ENCODE measurements at regions not wholly inside any gene's neighbourhood (a gene's known extent, or its start where the extent isn't known, plus 50 kb on each side); places are given as distances from the start of the nearest gene placed in this dataset.

DNA sequence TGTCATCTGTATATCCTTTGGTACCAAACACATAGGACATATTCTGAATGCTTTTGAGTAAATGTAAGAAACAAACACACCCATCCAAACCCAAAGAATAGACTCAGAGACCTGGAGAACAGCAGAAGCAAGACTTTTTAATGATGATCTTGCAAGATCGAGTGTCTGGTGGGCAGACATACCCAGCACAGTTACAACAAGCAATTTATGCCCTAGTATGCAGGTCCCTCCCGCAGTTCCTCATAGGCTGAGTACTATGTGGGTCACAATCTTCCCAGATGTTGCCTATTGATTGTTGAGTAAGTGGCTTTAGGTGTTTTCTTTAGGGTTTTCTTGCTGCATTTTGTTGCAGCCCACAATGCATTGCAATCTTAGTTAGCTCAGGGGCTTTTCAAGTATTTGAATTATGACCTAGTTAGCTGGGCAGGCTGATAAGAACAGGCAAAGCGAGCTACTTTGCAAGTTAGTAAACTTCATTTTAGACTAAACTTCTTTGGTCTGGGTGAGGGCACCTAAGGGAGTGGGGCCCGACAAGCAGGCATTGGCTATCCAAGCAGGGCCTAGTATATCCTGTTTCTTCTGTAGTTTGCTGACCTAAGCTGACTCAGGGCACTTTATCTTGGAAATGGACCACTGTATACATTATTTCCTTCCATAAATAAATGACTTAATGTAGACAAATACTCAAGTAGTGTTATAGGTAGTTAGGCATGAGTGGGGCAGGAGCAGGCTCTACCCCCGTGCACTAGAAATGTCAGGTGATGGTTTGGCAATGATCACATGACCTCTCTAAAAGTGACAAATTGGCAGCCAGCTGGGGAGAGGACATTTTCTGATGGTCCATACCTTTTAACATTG, 87.3 kb upstream of the LIPC start:
- TF ChIP-seq, protein P1, sequence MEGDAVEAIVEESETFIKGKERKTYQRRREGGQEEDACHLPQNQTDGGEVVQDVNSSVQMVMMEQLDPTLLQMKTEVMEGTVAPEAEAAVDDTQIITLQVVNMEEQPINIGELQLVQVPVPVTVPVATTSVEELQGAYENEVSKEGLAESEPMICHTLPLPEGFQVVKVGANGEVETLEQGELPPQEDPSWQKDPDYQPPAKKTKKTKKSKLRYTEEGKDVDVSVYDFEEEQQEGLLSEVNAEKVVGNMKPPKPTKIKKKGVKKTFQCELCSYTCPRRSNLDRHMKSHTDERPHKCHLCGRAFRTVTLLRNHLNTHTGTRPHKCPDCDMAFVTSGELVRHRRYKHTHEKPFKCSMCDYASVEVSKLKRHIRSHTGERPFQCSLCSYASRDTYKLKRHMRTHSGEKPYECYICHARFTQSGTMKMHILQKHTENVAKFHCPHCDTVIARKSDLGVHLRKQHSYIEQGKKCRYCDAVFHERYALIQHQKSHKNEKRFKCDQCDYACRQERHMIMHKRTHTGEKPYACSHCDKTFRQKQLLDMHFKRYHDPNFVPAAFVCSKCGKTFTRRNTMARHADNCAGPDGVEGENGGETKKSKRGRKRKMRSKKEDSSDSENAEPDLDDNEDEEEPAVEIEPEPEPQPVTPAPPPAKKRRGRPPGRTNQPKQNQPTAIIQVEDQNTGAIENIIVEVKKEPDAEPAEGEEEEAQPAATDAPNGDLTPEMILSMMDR (IDR thresholded peaks at IDR 0.05; ENCODE audit: insufficient read depth, missing control alignments), result no peak
- FAIRE-seq, result no peak
- no peak for DNase-seq (ENCODE audit: insufficient read length, low spot score)

DNA sequence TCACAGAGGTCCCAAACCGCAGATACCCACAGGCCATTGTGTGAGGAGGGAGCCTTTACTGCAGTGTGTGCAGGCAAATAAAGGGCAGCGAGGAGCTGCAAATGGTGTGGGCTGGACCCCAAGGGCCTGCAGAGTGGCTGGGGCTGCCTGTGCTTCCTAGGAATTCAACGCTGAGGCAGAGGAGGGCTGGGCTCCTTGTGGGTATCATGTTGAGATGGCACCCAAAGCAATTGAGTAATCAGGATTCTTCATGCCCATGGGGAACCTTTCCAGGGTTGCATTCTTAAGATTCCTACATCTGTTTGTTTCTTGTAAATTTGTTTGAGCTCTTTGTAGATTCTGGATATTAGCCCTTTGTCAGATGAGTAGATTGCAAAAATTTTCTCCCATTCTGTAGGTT, 85.4 kb upstream of the LIPC start:
- FAIRE-seq, result no peak
- DNase-seq (ENCODE audit: insufficient read length, low spot score), result no peak
- TF ChIP-seq, protein P1 (IDR thresholded peaks at IDR 0.05; ENCODE audit: insufficient read depth, missing control alignments), result no peak

DNA sequence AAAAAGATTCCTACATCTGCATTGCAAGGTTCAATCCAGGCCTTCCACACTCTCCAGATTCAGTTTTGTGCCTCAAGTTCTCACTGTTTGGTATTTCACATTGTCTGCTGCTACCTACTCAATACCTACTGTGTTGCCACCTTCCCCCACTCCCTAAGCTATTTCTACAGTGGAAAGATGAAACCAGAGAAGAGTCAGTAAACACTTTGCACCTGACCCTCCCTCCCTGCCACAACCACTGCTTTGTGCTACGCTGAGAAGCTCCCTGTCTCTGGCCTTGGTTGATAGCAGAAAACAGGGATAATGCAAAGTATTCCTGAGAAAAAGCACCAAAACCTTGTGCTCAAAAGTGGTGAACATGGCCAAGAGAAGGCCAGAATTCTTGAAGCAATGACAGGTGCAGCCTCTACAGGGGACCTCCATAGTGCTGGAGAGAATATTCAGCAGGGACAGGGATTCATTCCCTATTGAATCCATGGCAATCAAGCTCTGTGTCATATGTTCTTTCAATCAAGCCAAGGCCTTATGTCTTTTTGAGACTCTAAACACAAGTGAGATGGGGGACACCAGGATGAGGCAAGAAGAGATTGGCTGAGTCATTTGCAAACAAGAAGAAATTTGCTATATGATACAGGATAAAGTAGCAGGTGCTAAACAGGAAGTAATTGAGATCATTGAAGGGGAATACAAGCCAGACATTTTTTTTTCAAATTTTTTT, 83.5 kb upstream of the LIPC start:
- TF ChIP-seq, protein P1 (IDR thresholded peaks at IDR 0.05; ENCODE audit: insufficient read depth, missing control alignments), result no peak
- FAIRE-seq (no peak), DNase-seq (ENCODE audit: insufficient read length, low spot score) (no peak)

DNA sequence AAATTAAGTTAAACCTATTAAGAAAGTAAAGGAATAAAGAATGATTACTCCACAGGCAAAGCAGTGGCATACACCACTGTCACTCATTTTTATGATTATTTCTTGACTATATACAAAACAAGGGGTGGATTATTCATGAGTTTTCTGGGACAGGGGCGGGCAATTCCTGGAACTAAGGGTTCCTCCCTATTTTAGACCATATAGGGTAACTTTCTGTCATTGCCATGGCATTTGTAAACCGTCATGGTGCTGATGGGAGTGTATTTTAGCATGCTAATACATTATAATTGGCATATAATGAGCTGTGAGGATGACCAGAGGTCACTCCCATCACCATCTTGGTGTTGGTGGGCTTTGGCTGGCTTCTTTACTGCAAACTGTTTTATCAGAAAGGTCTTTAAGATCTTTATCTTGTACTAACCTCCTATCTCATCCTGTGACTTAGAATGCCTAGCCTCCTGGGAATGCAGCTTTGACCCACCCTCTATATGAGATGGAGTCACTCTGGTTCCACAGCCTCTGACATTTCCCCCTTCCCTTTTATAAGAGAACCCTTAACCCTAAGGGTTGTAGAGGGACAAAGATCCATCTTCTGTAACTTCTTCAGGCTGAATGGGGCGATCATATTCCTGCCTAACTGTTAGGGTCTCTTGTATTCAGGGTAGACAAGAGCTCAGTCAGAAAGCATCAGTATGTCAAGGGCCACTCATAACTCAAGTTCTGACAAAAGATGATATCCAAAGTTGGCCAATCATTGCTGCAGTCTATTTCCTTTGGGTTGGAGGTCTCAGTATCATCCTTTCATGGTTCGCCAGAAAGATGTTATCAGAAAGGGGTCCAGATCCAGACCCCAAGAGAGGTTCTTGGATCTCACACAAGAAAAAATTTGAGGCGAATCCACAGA, 79.5 kb upstream of the LIPC start:
- no peak for DNase-seq (ENCODE audit: insufficient read length, low spot score)
- TF ChIP-seq, protein P1 (IDR thresholded peaks at IDR 0.05; ENCODE audit: insufficient read depth, missing control alignments), result no peak
- FAIRE-seq, result no peak

DNA sequence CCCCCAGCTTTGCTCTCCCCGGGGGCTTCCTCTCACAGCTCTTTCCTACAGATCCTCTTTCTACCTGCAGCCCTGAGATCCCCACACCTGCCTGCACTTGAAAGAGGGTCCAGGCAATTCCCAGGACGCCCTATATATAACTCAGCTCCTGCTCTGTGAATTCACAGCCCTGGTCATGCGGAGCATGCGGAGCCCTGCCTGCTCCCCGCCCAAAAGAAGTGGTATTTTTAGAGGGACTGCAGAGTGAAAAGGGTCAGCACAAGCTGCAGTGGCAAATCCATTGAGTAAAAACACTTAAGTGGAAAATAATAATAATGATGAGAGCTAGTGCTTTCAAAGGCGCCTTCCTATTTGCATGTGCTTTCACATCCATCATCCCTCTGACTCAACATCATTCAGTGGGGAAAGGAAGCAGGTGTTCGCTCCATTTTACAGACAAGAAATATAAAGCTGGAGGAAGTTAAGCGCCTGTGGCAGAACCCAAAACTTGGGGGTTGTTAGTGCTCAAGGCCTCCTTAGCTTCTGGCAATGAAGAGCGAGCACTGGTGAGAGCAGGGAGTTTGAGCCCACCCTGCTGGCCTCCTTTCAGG, 76.3 kb upstream of the LIPC start:
- TF ChIP-seq, protein P1 (IDR thresholded peaks at IDR 0.05; ENCODE audit: insufficient read depth, missing control alignments), result no peak
- no peak for FAIRE-seq
- no peak for DNase-seq (ENCODE audit: insufficient read length, low spot score)

DNA sequence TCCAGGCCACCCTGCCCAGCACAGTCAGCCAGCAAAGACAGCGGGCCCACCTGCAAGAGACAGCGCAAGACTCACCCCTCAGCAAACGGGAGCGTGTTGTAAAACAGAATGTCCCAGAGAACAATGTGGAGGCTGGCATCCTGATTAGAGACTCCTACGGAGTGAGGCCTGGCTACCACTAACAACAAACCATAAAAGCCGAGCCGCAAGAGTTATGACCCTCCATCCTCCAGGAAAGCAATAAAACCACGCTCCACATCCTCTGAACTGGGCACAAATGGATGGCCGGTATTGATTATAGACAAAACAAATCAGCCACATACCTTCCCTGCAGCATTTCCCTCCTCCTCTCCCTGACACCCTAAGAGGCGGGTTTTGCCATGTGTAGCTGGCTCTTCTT, 75.8 kb upstream of the LIPC start:
- DNase-seq (ENCODE audit: insufficient read length, low spot score) (no peak), FAIRE-seq (no peak)
- TF ChIP-seq, protein P1 (IDR thresholded peaks at IDR 0.05; ENCODE audit: insufficient read depth, missing control alignments), result no peak

All from D721Med (cell line).